HCT116 (cell line): ENCODE measurements at regions not wholly inside any gene's neighbourhood (a gene's known extent, or its start where the extent isn't known, plus 50 kb on each side); places are given as distances from the start of the nearest gene placed in this dataset.

Source experiments
- ATAC-seq: fragments of 200-7000 bp; cut with Tn5 transposase; 2 replicates; pipeline ENCODE4 v1.9.1; 2020; ENCODE audit warnings: mild to moderate bottlenecking, moderate library complexity
- BruUV-seq: library from RNA; stranded (reverse); fragments of 400-500 nt; replicated peaks from 2 replicates; lab custom pipeline; 2021; lab: Mats Ljungman, UMichigan
- CTCF ChIA-PET: fragments of 300-600 bp; sonication (Branson Sonifier 250); formaldehyde crosslinking; loops from one replicate; lab custom pipeline; 2021; ENCODE audit warnings: antibody characterized with exemption; lab: Charles Lee
- POLR2A ChIA-PET: fragments of 300-600, 350-600 bp; sonication (Branson Sonifier 250); formaldehyde crosslinking; loops from one replicate; lab custom pipeline; 2021; ENCODE audit warnings: antibody characterized with exemption; lab: Charles Lee
- RAD21 ChIA-PET, 2 experiments: fragments of 300-600 bp; sonication (Branson Sonifier 250); formaldehyde crosslinking; loops; one replicate each; lab custom pipeline; 2023; ENCODE audit warnings: low total read pairs in 2 of 2; ENCODE audit not compliant: uncharacterized antibody in 2 of 2, unreplicated experiment in 2 of 2, low non-redundant PET in 1 of 2; lab: Charles Lee
- DNase-seq: peaks from one replicate; pipeline ENCODE4 v3.0.0-alpha.2; 2010; ENCODE audit warnings: low read depth, low spot score
- H2AFZ ChIP-seq: fragments of 200-600 bp; shearing (Covaris generic), sonication (generic); 2 replicates; pipeline ENCODE4 v1.6.1; 2017; ENCODE audit warnings: low read depth, mixed run types, mixed read lengths, antibody characterized with exemption, low read length; ENCODE audit not compliant: poor library complexity, severe bottlenecking
- H3K27ac ChIP-seq: 2 replicates; pipeline ENCODE4 v1.5.1; 2012; ENCODE audit warnings: low read depth, low read length
- H3K27me3 ChIP-seq: fragments of 200-600 bp; sonication (generic); 2 replicates; pipeline ENCODE4 v1.6.1; 2016; ENCODE audit warnings: mixed run types, low read length, mixed read lengths; ENCODE audit not compliant: insufficient read depth
- H3K36me3 ChIP-seq, 2 experiments: fragments of 200-500 bp in 1 of 2; fragments of 200-600 bp in 1 of 2; sonication (Bioruptor generic) in 1 of 2; sonication (generic) in 1 of 2; 2 replicates each; pipeline versions ENCODE4 v1.5.1 to v1.6.1; 2014 to 2016; ENCODE audit warnings: low read length in 2 of 2, inconsistent platforms in 1 of 2, mixed read lengths in 1 of 2, mixed run types in 1 of 2; ENCODE audit not compliant: insufficient read depth in 2 of 2, control insufficient read depth in 1 of 2
- H3K4me1 ChIP-seq, 2 experiments: fragments of 200-600 bp in 1 of 2; sonication (generic) in 1 of 2; 2 replicates each; pipeline versions ENCODE4 v1.5.1 to v1.6.1; 2012 to 2017; ENCODE audit warnings: low read length in 2 of 2, inconsistent platforms in 1 of 2, mild to moderate bottlenecking in 1 of 2, mixed read lengths in 1 of 2, mixed run types in 1 of 2, moderate library complexity in 1 of 2; ENCODE audit not compliant: insufficient read depth in 2 of 2, control insufficient read depth in 1 of 2
- H3K4me2 ChIP-seq: fragments of 200-600 bp; sonication (generic); 2 replicates; pipeline ENCODE4 v1.6.1; 2017; ENCODE audit warnings: mixed run types, low read length, mixed read lengths
- H3K4me3 ChIP-seq, 2 experiments: fragments of 200-600 bp in 1 of 2; sonication (generic) in 1 of 2; replicated peaks in 1 of 2; 2 replicates each; pipeline ENCODE4 v1.5.1; 2011 to 2016; ENCODE audit warnings: low read length in 2 of 2, control low read depth in 1 of 2, low read depth in 1 of 2, mild to moderate bottlenecking in 1 of 2, mixed read lengths in 1 of 2, mixed run types in 1 of 2
- H3K79me2 ChIP-seq: fragments of 200-600 bp; sonication (generic); 2 replicates; pipeline ENCODE4 v1.6.1; 2017; ENCODE audit warnings: mild to moderate bottlenecking, mixed run types, low read length, moderate library complexity, mixed read lengths; ENCODE audit not compliant: insufficient read depth
- H3K9ac ChIP-seq: fragments of 200-600 bp; sonication (generic); 2 replicates; pipeline ENCODE4 v1.6.1; 2016; ENCODE audit warnings: low read length, mixed read lengths
- H3K9me2 ChIP-seq: fragments of 200-600 bp; sonication (generic), shearing (Covaris generic); 2 replicates; pipeline ENCODE4 v1.6.1; 2017; ENCODE audit warnings: mixed run types, mild to moderate bottlenecking, moderate library complexity; ENCODE audit not compliant: insufficient read depth
- H3K9me3 ChIP-seq, 2 experiments: fragments of 200-500 bp in 1 of 2; fragments of 200-600 bp in 1 of 2; sonication (Bioruptor generic) in 1 of 2; sonication (generic) in 1 of 2; 2 replicates each; pipeline ENCODE4 v1.6.1; 2014 to 2017; ENCODE audit warnings: low read length in 2 of 2, mixed read lengths in 2 of 2, inconsistent platforms in 1 of 2, low read depth in 1 of 2, mild to moderate bottlenecking in 1 of 2, mixed run types in 1 of 2, moderate library complexity in 1 of 2; ENCODE audit not compliant: control insufficient read depth in 1 of 2, insufficient read depth in 1 of 2
- H4K20me1 ChIP-seq: fragments of 200-600 bp; sonication (generic), shearing (Covaris generic); 2 replicates; pipeline ENCODE4 v1.6.1; 2017; ENCODE audit warnings: mixed run types, mild to moderate bottlenecking, moderate library complexity; ENCODE audit not compliant: insufficient read depth
- CEBPB ChIP-seq: IDR thresholded peaks from 2 replicates; pipeline ENCODE4 v1.6.1; 2012; ENCODE audit warnings: low read depth
- ELF1 ChIP-seq: IDR thresholded peaks from 2 replicates; pipeline ENCODE4 v1.6.1; 2012; ENCODE audit warnings: low read depth, borderline replicate concordance
- EZH2phosphoT487 ChIP-seq: fragments of 200-600 bp; IDR thresholded peaks from 2 replicates; pipeline ENCODE4 v1.6.1; 2018; ENCODE audit warnings: antibody characterized with exemption, borderline replicate concordance
- POLR2A ChIP-seq: IDR thresholded peaks from 2 replicates; pipeline ENCODE4 v1.7.0; 2011; ENCODE audit warnings: borderline replicate concordance; ENCODE audit not compliant: insufficient read depth, insufficient read length; ENCODE audit errors: extremely low read depth
- POLR2AphosphoS5 ChIP-seq: IDR thresholded peaks from 2 replicates; pipeline ENCODE4 v1.6.1; 2011; ENCODE audit warnings: mild to moderate bottlenecking, low read depth, low read length, moderate library complexity
- SIN3A ChIP-seq: IDR thresholded peaks from 2 replicates; pipeline ENCODE4 v1.6.1; 2012; ENCODE audit warnings: low read depth
- SRF ChIP-seq: IDR thresholded peaks from 2 replicates; pipeline ENCODE4 v1.6.1; 2012; ENCODE audit warnings: low read depth
- TCF7L2 ChIP-seq: IDR thresholded peaks from 2 replicates; pipeline ENCODE4 v1.7.0; 2011; ENCODE audit warnings: borderline replicate concordance, inconsistent platforms; ENCODE audit not compliant: insufficient read depth, insufficient read length; ENCODE audit errors: extremely low read depth
- YY1 ChIP-seq: IDR thresholded peaks from 2 replicates; pipeline ENCODE4 v1.6.1; 2011; ENCODE audit warnings: low read length, low read depth, moderate library complexity, mild to moderate bottlenecking; ENCODE audit not compliant: insufficient replicate concordance; ENCODE audit errors: extremely low read depth
- ZFX ChIP-seq: fragments of 450-650 bp; IDR thresholded peaks from 2 replicates; pipeline ENCODE4 v1.6.1; 2017
- ZNF274 ChIP-seq: fragments of 200-500 bp; sonication (Bioruptor generic); IDR thresholded peaks from 2 replicates; pipeline ENCODE4 v1.6.1; 2014; ENCODE audit warnings: mild to moderate bottlenecking, low read depth, low read length, inconsistent platforms
- intact Hi-C: fragments of 100-400 bp; cut with micrococcal nuclease; formaldehyde crosslinking; loops from 2 replicates; pipeline ENCODE4 v1.10.0; 2022
- TF ChIP-seq, protein P1 (sequence below): IDR thresholded peaks from 2 replicates; pipeline ENCODE4 v1.6.1; 2012
- TF ChIP-seq, protein P2 (sequence below): IDR thresholded peaks from 2 replicates; pipeline ENCODE4 v1.6.1; 2011; ENCODE audit warnings: mild to moderate bottlenecking, low read length, moderate library complexity; ENCODE audit not compliant: insufficient replicate concordance; ENCODE audit errors: extremely low read depth
- TF ChIP-seq, protein P3 (sequence below), 3 experiments: fragments of 200-600 bp in 1 of 3; sonication (generic) in 1 of 3; IDR thresholded peaks in 2 of 3; conservative IDR thresholded peaks in 1 of 3; 2 replicates each; pipeline ENCODE4 v1.5.1; 2012 to 2017; ENCODE audit warnings: low read depth in 2 of 3, low read length in 2 of 3, antibody characterized with exemption in 1 of 3, borderline replicate concordance in 1 of 3, control low read depth in 1 of 3, mild to moderate bottlenecking in 1 of 3, mixed read lengths in 1 of 3, mixed run types in 1 of 3, moderate library complexity in 1 of 3; ENCODE audit not compliant: insufficient read depth in 1 of 3
- TF ChIP-seq, protein P4 (sequence below): IDR thresholded peaks from 2 replicates; pipeline ENCODE4 v1.6.1; 2012

DNA sequence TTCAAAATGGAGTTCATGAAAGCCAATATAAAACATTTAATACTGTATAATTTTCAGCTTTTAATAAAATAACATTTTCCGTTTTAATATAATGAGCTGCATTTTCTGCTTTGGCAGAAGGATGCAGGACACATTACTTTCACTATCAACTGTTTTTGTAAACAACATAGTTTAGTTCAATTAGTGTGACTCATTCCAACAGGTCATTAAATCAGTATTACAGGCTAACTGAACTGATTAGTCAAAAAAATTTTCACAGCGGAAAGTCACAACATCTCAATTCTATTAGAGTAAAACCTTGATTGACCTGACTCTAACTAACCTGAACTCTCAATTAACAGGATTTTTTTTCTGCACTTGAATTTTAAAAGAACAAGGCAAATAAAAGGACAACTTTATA is 151.2 kb upstream of the AMOT start:
- H3K79me2 ChIP-seq = no peaks in the 10 kb centered on the region
- H3K36me3 ChIP-seq = no peaks in the 10 kb centered on the region
- H3K9ac ChIP-seq = no peak overlapping the region
- ATAC-seq (no peak), DNase-seq (no peak)
- no peaks in the 10 kb centered on the region for H4K20me1 ChIP-seq
- H3K4me1 ChIP-seq = no peaks in the 10 kb centered on the region
- no peaks in the 10 kb centered on the region for H3K27me3 ChIP-seq
- no peaks in the 10 kb centered on the region for H3K9me2 ChIP-seq
- ChIA-PET POLR2A (no interaction called here), RAD21 (no interaction called here), CTCF (no interaction called here)
- TF ChIP-seq POLR2AphosphoS5 = no peak
- no peak for TF ChIP-seq POLR2A
- TF ChIP-seq, protein P1, sequence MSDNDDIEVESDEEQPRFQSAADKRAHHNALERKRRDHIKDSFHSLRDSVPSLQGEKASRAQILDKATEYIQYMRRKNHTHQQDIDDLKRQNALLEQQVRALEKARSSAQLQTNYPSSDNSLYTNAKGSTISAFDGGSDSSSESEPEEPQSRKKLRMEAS = no peak
- TF ChIP-seq, protein P2, sequence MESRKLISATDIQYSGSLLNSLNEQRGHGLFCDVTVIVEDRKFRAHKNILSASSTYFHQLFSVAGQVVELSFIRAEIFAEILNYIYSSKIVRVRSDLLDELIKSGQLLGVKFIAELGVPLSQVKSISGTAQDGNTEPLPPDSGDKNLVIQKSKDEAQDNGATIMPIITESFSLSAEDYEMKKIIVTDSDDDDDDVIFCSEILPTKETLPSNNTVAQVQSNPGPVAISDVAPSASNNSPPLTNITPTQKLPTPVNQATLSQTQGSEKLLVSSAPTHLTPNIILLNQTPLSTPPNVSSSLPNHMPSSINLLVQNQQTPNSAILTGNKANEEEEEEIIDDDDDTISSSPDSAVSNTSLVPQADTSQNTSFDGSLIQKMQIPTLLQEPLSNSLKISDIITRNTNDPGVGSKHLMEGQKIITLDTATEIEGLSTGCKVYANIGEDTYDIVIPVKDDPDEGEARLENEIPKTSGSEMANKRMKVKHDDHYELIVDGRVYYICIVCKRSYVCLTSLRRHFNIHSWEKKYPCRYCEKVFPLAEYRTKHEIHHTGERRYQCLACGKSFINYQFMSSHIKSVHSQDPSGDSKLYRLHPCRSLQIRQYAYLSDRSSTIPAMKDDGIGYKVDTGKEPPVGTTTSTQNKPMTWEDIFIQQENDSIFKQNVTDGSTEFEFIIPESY = no peak
- TF ChIP-seq ZNF274 = no peak
- TF ChIP-seq ELF1 = no peak
- TF ChIP-seq SRF = no peak
- TF ChIP-seq EZH2phosphoT487 = no peak
- H2AFZ ChIP-seq = no peak overlapping the region
- no peak overlapping the region for H3K4me3 ChIP-seq
- no peak overlapping the region for H3K27ac ChIP-seq
- intact Hi-C loops = no loop called here
- no peak overlapping the region for H3K4me2 ChIP-seq
- H3K9me3 ChIP-seq = no peaks in the 10 kb centered on the region
- BruUV-seq = no TSS peak

DNA sequence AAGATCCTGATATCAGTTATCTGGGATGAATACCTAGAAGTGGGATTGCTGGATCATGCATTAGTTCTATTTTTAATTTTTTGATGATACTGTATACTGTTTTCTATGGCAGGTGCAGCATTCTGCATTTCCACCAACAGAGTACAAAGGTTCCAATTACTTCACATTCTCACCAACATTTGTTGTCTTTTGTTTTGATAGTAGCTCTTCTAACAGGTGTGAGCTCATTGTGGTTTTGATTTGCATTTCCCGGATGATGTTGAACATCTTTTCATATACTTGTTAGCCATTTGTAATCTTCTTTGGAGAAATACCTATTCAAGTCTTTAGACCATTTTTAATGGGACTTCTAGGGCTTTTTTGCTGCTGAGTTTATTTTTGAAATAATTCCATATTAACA is 139.2 kb upstream of the AMOT start:
- DNase-seq (no peak), ATAC-seq (no peak)
- Histone ChIP-seq H3K36me3 (no peaks in the 10 kb centered on the region), H3K27me3 (no peaks in the 10 kb centered on the region), H3K9me3 (no peaks in the 10 kb centered on the region), H3K27ac (no peak overlapping the region), H3K4me3 (no peak overlapping the region), H3K4me2 (no peak overlapping the region), H3K79me2 (no peaks in the 10 kb centered on the region), H4K20me1 (no peaks in the 10 kb centered on the region), H3K4me1 (no peaks in the 10 kb centered on the region), H3K9ac (no peak overlapping the region), H2AFZ (no peak overlapping the region), H3K9me2 (no peaks in the 10 kb centered on the region)
- intact Hi-C loops = no loop called here
- RAD21 ChIA-PET = no interaction called here
- TF ChIP-seq YY1 (no peak), POLR2AphosphoS5 (no peak), TCF7L2 (no peak), ZFX (no peak), ZNF274 (no peak), SIN3A (no peak), CEBPB (no peak), ELF1 (no peak)
- TF ChIP-seq, protein P3, sequence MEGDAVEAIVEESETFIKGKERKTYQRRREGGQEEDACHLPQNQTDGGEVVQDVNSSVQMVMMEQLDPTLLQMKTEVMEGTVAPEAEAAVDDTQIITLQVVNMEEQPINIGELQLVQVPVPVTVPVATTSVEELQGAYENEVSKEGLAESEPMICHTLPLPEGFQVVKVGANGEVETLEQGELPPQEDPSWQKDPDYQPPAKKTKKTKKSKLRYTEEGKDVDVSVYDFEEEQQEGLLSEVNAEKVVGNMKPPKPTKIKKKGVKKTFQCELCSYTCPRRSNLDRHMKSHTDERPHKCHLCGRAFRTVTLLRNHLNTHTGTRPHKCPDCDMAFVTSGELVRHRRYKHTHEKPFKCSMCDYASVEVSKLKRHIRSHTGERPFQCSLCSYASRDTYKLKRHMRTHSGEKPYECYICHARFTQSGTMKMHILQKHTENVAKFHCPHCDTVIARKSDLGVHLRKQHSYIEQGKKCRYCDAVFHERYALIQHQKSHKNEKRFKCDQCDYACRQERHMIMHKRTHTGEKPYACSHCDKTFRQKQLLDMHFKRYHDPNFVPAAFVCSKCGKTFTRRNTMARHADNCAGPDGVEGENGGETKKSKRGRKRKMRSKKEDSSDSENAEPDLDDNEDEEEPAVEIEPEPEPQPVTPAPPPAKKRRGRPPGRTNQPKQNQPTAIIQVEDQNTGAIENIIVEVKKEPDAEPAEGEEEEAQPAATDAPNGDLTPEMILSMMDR (IDR thresholded peaks at IDR 0.05 in 2 of 3, conservative IDR thresholded peaks at IDR 0.05 in 1 of 3; ENCODE audit: borderline replicate concordance in 1 of 3, insufficient read depth in 1 of 3, low read depth in 2 of 3, low read length in 2 of 3) = no peak
- TF ChIP-seq, protein P4, sequence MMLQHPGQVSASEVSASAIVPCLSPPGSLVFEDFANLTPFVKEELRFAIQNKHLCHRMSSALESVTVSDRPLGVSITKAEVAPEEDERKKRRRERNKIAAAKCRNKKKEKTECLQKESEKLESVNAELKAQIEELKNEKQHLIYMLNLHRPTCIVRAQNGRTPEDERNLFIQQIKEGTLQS = no peak
- CTCF ChIA-PET = no interaction called here
- POLR2A ChIA-PET = no interaction called here
- no TSS peak for BruUV-seq
